Urinary bladder (tissue), 3 donors: ENCODE measurements at regions not wholly inside any gene's neighbourhood (a gene's known extent, or its start where the extent isn't known, plus 50 kb on each side); places are given as distances from the start of the nearest gene placed in this dataset.

Source experiments
- DNase-seq: peaks from one replicate; pipeline ENCODE4 v3.0.0-alpha.2; 2015; ENCODE audit errors: extremely low spot score
- H3K27ac ChIP-seq: one replicate; pipeline ENCODE4 v1.5.1; 2013; ENCODE audit warnings: low read depth, mild to moderate bottlenecking, moderate library complexity
- H3K36me3 ChIP-seq: one replicate; pipeline ENCODE4 v1.6.1; 2013; ENCODE audit warnings: mild to moderate bottlenecking, moderate library complexity; ENCODE audit not compliant: insufficient read depth
- H3K4me1 ChIP-seq: one replicate; pipeline ENCODE4 v1.6.1; 2013; ENCODE audit warnings: mild to moderate bottlenecking, moderate library complexity; ENCODE audit not compliant: insufficient read depth
- H3K4me3 ChIP-seq: one replicate; pipeline ENCODE4 v1.5.1; 2013; ENCODE audit warnings: low read depth, low read length
- WGBS: extraction: QIAGEN DNeasy Blood & Tissue Kit; methylation state at CpG from one replicate; pipeline ENCODE4 v1.1.7; 2013; 5-methylcytosine and 5-hydroxymethylcytosine counted together
- donor health status: healthy with polysubstance abuse.
- donor health status: healthy.

- Histone ChIP-seq H3K36me3 (no peaks in the 10 kb centered on the region), H3K4me3 (no peak overlapping the region), H3K4me1 (no peaks in the 10 kb centered on the region), H3K27ac (no peak overlapping the region)
- WGBS, result 49% methylated on average over 12 of the region's 12 CpGs
- DNase-seq, result no peak
Measured at GRCh38 chr2:5937851-5938565, 245.8 kb downstream of the SOX11 start.

GRCh38 chr2:5938566-5938896 lies 246.3 kb downstream of the SOX11 start:
- 29% methylated on average over 10 of the region's 10 CpGs for WGBS
- Histone ChIP-seq H3K36me3 (no peaks in the 10 kb centered on the region), H3K27ac (no peak overlapping the region), H3K4me3 (no peak overlapping the region), H3K4me1 (no peaks in the 10 kb centered on the region)
- no peak for DNase-seq

DNA sequence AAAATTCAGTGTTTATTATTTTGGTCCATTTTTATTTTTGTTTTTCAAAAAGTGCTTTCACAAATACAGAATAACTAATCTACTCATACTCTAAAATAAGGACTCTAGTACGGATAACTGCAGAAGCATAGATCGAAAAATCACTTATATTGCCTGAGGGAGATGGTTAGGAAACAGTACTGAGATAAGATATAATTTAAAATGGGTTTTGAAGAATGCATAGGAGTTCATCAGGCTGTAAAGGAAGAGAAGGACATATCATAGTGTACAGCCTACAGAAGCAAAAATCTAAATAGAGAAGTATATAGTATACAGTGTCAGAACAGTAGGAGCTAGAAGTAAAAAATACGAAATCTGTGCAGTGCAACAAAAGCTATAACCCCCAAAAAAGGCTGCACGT lies 247.4 kb downstream of the SOX11 start:
- WGBS, result 90% methylated on average over 4 of the region's 4 CpGs
- H3K4me3 ChIP-seq, result no peak overlapping the region
- DNase-seq, result no peak
- H3K27ac ChIP-seq, result no peak overlapping the region
- no peaks in the 10 kb centered on the region for H3K4me1 ChIP-seq
- H3K36me3 ChIP-seq, result no peaks in the 10 kb centered on the region

DNA sequence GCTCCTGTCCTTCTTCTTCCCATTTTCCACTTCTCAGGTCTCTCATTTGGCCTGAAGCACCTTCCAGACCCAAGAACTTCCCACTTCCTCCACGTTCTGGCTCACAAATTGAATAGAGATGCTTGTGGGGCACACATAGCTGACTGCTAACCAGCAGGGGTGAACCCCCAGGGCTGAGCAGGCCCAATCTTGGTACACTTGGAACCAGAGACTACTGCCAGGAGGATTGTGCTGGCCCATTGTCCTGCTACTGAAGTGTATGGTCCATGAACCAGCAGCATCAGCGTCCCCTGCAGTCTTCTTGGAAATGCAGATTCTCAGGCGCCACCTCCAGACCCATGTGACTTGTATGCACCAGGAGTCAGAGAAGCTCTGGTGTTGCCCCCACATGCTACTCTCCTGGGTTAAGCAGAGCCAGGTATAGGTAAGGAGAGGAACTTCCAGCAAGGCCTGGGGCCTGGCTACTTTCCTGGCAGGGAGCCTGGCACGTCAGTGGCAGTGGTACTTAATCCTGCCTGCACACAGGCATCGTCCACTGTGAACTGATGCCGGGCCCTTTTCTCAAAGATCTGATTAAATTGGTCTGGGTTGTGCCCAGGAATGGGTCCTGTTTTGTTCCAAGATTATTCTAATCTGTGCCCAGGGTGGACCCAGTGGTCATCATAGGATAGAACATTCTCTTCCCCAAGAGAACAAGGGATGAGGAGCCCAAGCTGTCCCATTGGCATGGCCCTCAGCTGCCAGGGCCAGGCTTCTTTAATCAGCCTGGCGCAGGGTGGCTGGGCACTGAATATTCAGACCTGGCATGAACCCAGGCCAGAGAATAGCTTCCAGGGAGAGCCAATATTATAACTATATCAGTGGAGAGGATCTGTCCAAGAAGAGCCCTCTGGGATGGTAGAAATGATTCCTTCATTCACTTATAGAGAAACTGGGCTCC lies 248.7 kb downstream of the SOX11 start:
- H3K4me1 ChIP-seq, result no peaks in the 10 kb centered on the region
- H3K4me3 ChIP-seq, result no peak overlapping the region
- WGBS, result 80% methylated on average over 7 of the region's 7 CpGs
- no peak for DNase-seq
- no peaks in the 10 kb centered on the region for H3K36me3 ChIP-seq
- no peak overlapping the region for H3K27ac ChIP-seq

GRCh38 chr2:5942204-5942603 lies 250.0 kb downstream of the SOX11 start:
- H3K27ac ChIP-seq, result no peak overlapping the region
- DNase-seq, result no peak
- no peak overlapping the region for H3K4me3 ChIP-seq
- no peaks in the 10 kb centered on the region for H3K4me1 ChIP-seq
- no peaks in the 10 kb centered on the region for H3K36me3 ChIP-seq
- WGBS, result 85% methylated on average over 7 of the region's 7 CpGs

- Histone ChIP-seq H3K27ac (no peak overlapping the region), H3K4me1 (no peaks in the 10 kb centered on the region), H3K4me3 (no peak overlapping the region), H3K36me3 (no peaks in the 10 kb centered on the region)
- 82% methylated on average over 9 of the region's 9 CpGs for whole genome bisulfite sequencing
- no peak for DNase-seq
Measured at GRCh38 chr2:5945742-5946141, 253.6 kb downstream of the SOX11 start.

DNA sequence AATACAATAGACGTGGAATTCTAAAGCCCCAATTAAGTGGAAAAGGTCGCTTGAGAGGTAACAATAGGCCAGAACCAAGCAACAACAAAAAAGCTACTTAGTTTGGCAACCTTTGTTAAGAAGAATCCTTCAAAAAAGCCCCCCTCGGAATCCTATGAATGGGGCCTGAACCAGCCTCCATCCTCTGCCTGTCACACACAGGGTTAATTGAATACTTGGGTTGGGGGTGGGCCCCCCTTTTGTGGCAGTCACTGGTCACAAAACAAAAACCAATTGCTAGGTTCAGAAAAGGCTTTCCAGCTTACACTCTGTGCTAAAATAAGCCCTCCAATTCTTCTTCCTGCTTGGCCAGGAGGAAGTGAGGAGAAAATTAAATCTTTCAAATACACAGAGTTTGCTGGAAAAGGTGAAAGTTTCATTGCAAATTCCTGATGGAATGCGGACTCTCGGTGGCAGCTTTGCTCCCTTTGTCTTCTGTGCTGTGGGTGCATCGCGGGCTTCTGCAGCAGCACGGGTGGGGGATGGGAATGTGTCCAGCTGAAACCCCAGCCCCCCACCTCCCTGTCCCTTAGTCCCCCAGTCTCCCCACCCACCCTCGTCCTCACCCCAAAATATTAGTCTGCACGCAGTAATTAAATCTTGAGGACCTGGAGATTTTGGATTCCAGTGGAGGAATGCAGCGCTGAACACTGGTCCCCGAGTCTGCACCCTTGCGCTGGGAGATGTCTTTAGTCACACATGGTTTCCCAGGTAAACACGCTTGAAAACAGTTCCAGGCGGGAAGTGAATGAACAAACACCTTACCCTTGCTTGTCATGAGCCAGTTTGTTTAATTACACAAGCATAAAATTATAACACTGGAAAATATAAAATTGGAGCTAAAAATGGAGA lies 254.3 kb downstream of the SOX11 start:
- DNase-seq, result no peak
- H3K4me3 ChIP-seq, result no peak overlapping the region
- no peaks in the 10 kb centered on the region for H3K36me3 ChIP-seq
- H3K27ac ChIP-seq, result no peak overlapping the region
- H3K4me1 ChIP-seq, result no peaks in the 10 kb centered on the region
- 56% methylated on average over 15 of the region's 15 CpGs for WGBS

GRCh38 chr2:5950736-5951135 lies 258.6 kb downstream of the SOX11 start:
- Histone ChIP-seq H3K4me1 (no peaks in the 10 kb centered on the region), H3K27ac (no peak overlapping the region), H3K36me3 (no peaks in the 10 kb centered on the region), H3K4me3 (no peak overlapping the region)
- whole genome bisulfite sequencing, result 94% methylated on average over 5 of the region's 5 CpGs
- no peak for DNase-seq

DNA sequence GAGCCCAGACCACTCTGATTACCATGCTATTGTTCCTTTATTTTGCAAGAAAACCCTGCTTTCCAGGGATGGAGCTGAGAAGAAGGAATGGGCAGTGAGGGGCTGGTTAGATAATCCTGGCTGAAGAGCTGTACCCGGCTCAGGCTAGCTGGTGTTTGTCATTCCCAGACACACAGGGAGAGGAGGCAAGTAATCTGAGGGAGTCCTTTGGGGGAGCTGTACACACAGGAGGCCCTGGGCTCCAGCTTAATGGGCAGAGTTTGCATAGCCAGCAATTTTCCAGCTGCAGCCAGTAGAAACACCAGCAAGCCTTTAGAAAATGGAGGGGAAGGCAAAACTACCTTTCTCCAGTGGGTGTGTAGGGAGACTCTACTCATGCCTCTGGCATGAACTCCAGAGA lies 259.3 kb downstream of the SOX11 start:
- Histone ChIP-seq H3K27ac (no peak overlapping the region), H3K36me3 (no peaks in the 10 kb centered on the region), H3K4me3 (no peak overlapping the region), H3K4me1 (no peaks in the 10 kb centered on the region)
- WGBS, result 56% methylated on average over 1 of the region's 1 CpG
- no peak for DNase-seq

DNA sequence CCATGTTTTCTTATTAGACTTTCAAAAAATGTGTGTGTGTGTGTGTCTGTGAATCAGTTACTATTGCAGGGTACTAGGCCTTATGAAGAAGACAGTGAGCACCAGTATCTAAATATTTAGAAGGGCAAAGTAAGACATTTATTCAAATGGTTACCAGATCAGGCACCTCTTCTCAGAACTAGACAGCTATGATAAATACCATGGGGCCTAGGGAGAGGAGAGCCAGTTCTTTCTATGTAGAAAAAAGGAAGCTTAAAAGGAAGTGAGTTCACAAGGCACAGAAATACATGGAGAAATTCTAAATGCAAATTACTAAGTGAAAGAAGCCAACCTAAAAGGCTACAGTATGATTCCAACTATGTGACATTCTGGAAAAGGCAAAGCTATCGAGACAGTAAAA lies 261.3 kb downstream of the SOX11 start:
- H3K4me3 ChIP-seq, result no peak overlapping the region
- WGBS, result 58% methylated on average over 1 of the region's 1 CpG
- H3K27ac ChIP-seq, result no peak overlapping the region
- no peaks in the 10 kb centered on the region for H3K4me1 ChIP-seq
- no peak for DNase-seq
- H3K36me3 ChIP-seq, result no peaks in the 10 kb centered on the region

- no peak overlapping the region for H3K27ac ChIP-seq
- no peak overlapping the region for H3K4me3 ChIP-seq
- H3K36me3 ChIP-seq, result no peaks in the 10 kb centered on the region
- no peak for DNase-seq
- WGBS, result 57% methylated on average over 5 of the region's 5 CpGs
- no peaks in the 10 kb centered on the region for H3K4me1 ChIP-seq
Measured at GRCh38 chr2:5954509-5954908, 262.3 kb downstream of the SOX11 start.

GRCh38 chr2:5955921-5956320 lies 263.7 kb downstream of the SOX11 start:
- DNase-seq, result no peak
- Histone ChIP-seq H3K27ac (no peak overlapping the region), H3K36me3 (no peaks in the 10 kb centered on the region), H3K4me3 (no peak overlapping the region), H3K4me1 (no peaks in the 10 kb centered on the region)

DNA sequence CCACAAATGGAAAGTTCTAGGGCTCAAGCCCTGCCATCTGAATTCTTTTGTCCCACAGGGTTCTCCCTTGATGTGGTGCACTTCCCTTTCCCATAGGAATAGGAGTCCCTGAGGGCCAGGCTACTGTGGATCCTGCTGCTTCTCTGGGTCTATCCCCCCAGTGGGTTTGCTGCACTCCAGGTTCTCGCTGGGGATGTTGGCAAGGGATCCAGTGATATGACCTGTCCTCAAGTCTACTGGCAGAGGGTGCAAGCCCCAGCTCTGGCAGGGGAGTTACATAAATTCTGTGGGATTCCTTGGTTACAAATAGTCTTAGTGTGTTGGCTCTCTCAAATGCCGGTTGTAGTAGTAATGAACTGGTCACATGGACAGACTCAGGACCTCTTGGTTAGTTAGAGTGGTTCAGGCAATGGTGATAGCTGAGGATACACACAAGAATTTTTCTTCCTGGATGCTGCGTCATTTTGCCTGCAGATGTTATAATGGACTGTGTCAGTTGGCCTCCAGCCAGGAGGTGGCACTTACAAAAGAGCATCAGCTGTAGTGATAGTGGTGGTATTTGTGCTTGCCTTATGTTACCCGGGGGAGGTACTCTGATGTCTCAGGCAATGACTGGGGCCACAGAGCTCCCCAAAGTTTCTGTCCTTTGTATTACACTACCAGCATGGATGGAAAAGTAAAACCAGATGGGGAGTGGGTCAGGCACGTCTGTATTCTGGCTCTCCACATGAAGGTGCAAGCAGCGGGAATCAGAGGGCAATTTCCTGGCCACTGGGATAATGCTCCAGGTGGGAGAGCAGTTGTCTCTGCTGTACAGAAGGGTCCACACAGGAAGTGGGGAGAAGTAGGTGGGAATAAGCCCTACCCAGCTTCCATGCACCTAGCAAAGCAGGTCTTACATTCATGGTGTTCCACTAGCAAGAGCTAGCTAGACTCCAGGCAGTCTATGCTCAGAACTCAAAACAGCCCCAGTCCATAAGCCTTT lies 267.9 kb downstream of the SOX11 start:
- no peak for DNase-seq

More for the DNA sequence above, 267.9 kb downstream of the SOX11 start:
- Histone ChIP-seq H3K4me1 (no peaks in the 10 kb centered on the region), H3K4me3 (no peak overlapping the region), H3K36me3 (no peaks in the 10 kb centered on the region), H3K27ac (no peak overlapping the region)
- 82% methylated on average over 6 of the region's 6 CpGs for WGBS
